ENCODE measurements at regions not wholly inside any gene's neighbourhood (a gene's known extent, or its start where the extent isn't known, plus 50 kb on each side); places are given as distances from the start of the nearest gene placed in this dataset.
A peak's percentile ranks its signal among the peaks of the same experiment; 100 is the strongest.
"Not testable (repeated sequence)": the region's sequence is repeated elsewhere in the genome, so short reads cannot be mapped to it uniquely, and the experiment has no call there.

GRCh38 chr3:67064105-67064504 is 66.0 kb downstream of the KBTBD8 start:
- FAIRE-seq: no peak
- no peak for DNase-seq (ENCODE audit: extremely low spot score, insufficient read length, low read depth)

GRCh38 chr3:67067251-67067650 is 69.1 kb downstream of the KBTBD8 start:
- FAIRE-seq (peak; percentile 78), DNase-seq (ENCODE audit: extremely low spot score, insufficient read length, low read depth) (no peak)

GRCh38 chr3:67072640-67073039 is 74.5 kb downstream of the KBTBD8 start:
- FAIRE-seq; DNase-seq (ENCODE audit: extremely low spot score, insufficient read length, low read depth): not testable (repeated sequence)

- no peak for DNase-seq (ENCODE audit: extremely low spot score, insufficient read length, low read depth)
- no peak for FAIRE-seq
These were observed 75.7 kb downstream of the KBTBD8 start for GRCh38 chr3:67073812-67074211.

- DNase-seq (ENCODE audit: extremely low spot score, insufficient read length, low read depth): no peak
- FAIRE-seq: peak; percentile 46
These were observed 77.2 kb downstream of the KBTBD8 start for GRCh38 chr3:67075295-67075694.

GRCh38 chr3:67076607-67077006 is 78.5 kb downstream of the KBTBD8 start:
- DNase-seq (ENCODE audit: extremely low spot score, insufficient read length, low read depth): no peak
- FAIRE-seq: peak; percentile 18

- no peak for DNase-seq (ENCODE audit: extremely low spot score, insufficient read length, low read depth)
- FAIRE-seq: no peak
These were observed 79.5 kb downstream of the KBTBD8 start for GRCh38 chr3:67077656-67078055.

- DNase-seq (ENCODE audit: extremely low spot score, insufficient read length, low read depth) (no peak), FAIRE-seq (no peak)
These were observed 84.5 kb downstream of the KBTBD8 start for GRCh38 chr3:67082533-67083024.

- DNase-seq (ENCODE audit: extremely low spot score, insufficient read length, low read depth) (peak; percentile 9), FAIRE-seq (peak; percentile 48)
These were observed 85.2 kb downstream of the KBTBD8 start for GRCh38 chr3:67083277-67083676.

GRCh38 chr3:67087788-67088187 is 89.7 kb downstream of the KBTBD8 start:
- FAIRE-seq (no peak), DNase-seq (ENCODE audit: extremely low spot score, insufficient read length, low read depth) (no peak)

GRCh38 chr3:67090474-67090873 is 92.4 kb downstream of the KBTBD8 start:
- FAIRE-seq: no peak
- no peak for DNase-seq (ENCODE audit: extremely low spot score, insufficient read length, low read depth)

GRCh38 chr3:67093305-67093704 is 95.2 kb downstream of the KBTBD8 start:
- DNase-seq (ENCODE audit: extremely low spot score, insufficient read length, low read depth) (no peak), FAIRE-seq (no peak)

GRCh38 chr3:67094167-67094566 is 96.1 kb downstream of the KBTBD8 start:
- DNase-seq (ENCODE audit: extremely low spot score, insufficient read length, low read depth) (no peak), FAIRE-seq (no peak)

- no peak for FAIRE-seq
These were observed 96.7 kb downstream of the KBTBD8 start for GRCh38 chr3:67094774-67095173.

GRCh38 chr3:67104388-67104787 is 106.3 kb downstream of the KBTBD8 start:
- DNase-seq (ENCODE audit: extremely low spot score, insufficient read length, low read depth) (no peak), FAIRE-seq (no peak)

More at GRCh38 chr3:67094774-67095173, 96.7 kb downstream of the KBTBD8 start:
- no peak for DNase-seq (ENCODE audit: extremely low spot score, insufficient read length, low read depth)

- DNase-seq (ENCODE audit: extremely low spot score, insufficient read length, low read depth): no peak
- FAIRE-seq: no peak
These were observed 108.8 kb downstream of the KBTBD8 start for GRCh38 chr3:67106874-67107273.

GRCh38 chr3:67109651-67110204 is 111.6 kb downstream of the KBTBD8 start:
- peak; percentile 33 for FAIRE-seq
- DNase-seq (ENCODE audit: extremely low spot score, insufficient read length, low read depth): no peak

- DNase-seq (ENCODE audit: extremely low spot score, insufficient read length, low read depth) (peak; percentile 46), FAIRE-seq (peak; percentile 97)
These were observed 115.8 kb downstream of the KBTBD8 start for GRCh38 chr3:67113802-67114407.

GRCh38 chr3:67118122-67118521 is 120.0 kb downstream of the KBTBD8 start:
- FAIRE-seq: no peak
- DNase-seq (ENCODE audit: extremely low spot score, insufficient read length, low read depth): no peak

GRCh38 chr3:67118635-67119034 is 120.5 kb downstream of the KBTBD8 start:
- DNase-seq (ENCODE audit: extremely low spot score, insufficient read length, low read depth) (no peak), FAIRE-seq (no peak)

GRCh38 chr3:67123914-67124313 is 125.8 kb downstream of the KBTBD8 start:
- no peak for DNase-seq (ENCODE audit: extremely low spot score, insufficient read length, low read depth)
- FAIRE-seq: no peak

GRCh38 chr3:67127254-67127653 is 129.1 kb downstream of the KBTBD8 start:
- FAIRE-seq: no peak
- no peak for DNase-seq (ENCODE audit: extremely low spot score, insufficient read length, low read depth)
